GM18868 (cell line): ENCODE measurements at regions not wholly inside any gene's neighbourhood (a gene's known extent, or its start where the extent isn't known, plus 50 kb on each side); places are given as distances from the start of the nearest gene placed in this dataset.

Source experiments
- ATAC-seq: cut with Tn5 transposase; IDR thresholded peaks from one replicate; pipeline ENCODE4 v1.9.1; 2021; ENCODE audit warnings: mild to moderate bottlenecking, moderate library complexity; ENCODE audit not compliant: unreplicated experiment

GRCh38 chr2:217658806-217659205 lies 344.0 kb downstream of the TNS1 start:
- no peak for ATAC-seq

- no peak for ATAC-seq
Measured at GRCh38 chr2:217657252-217657651, 345.5 kb downstream of the TNS1 start.

DNA sequence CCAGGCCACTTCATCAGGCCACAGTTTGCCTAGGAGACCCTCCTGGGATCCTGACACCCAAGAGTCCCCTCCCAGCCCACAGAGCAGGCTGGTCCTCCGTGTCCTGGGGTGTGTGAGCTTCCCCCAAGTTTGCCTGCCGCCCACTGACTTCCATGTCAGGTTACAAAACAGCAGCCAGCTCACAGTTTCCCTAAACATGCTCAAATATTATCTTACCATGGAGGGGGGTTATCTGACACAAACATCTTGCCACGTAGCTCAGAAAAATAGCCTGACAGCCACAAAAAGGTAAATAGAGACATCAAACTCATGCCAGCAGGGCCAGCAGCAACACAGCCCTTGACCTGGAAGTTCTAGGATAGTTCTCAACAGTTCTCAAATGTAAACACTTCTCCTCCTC lies 346.5 kb downstream of the TNS1 start:
- no peak for ATAC-seq

DNA sequence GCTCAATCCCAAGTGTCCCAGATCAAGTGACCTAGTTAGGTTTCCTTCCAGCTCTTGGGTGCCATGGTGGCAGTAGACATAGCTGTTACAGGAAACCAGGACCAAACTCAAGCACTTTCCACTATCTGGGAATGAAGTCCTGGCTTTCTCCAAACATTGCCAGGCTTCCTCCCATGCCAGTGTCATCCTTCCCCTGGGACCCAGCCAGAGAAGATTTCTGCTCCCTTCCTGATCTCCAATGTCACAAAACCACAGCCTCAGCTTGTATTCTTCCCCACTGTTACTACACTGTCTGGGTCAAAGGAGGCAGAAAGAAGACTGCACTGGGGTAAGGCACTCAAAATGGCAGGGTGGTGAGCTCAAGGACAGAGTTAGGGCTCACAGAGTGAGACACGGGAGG lies 347.1 kb downstream of the TNS1 start:
- no peak for ATAC-seq

GRCh38 chr2:217654168-217654567 lies 348.6 kb downstream of the TNS1 start:
- ATAC-seq: no peak

GRCh38 chr2:217652761-217653639 lies 349.8 kb downstream of the TNS1 start:
- no peak for ATAC-seq

GRCh38 chr2:217650716-217651360 lies 352.0 kb downstream of the TNS1 start:
- ATAC-seq: no peak

- no peak for ATAC-seq
Measured at GRCh38 chr2:217650229-217650628, 352.6 kb downstream of the TNS1 start.

DNA sequence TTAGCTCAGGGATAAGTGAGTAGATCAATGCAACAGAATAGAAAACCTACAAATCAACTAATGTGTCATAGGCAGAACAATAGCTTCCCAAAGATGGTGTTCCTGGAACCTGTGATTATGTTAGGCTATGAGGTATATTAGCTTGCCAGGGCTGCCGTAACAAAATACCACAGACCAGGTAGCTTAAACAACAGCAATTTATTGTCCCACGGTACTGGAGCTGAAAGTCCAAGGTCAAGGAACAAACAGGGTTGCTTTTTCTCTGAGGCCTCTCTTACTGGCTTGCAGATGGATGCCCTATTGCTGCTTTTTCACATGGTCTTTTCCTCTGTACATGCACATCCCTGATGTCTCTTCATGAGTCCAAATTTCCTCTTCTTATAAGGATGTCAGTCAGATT lies 354.9 kb downstream of the TNS1 start:
- no peak for ATAC-seq

GRCh38 chr2:217647226-217647625 lies 355.6 kb downstream of the TNS1 start:
- no peak for ATAC-seq

GRCh38 chr2:217645896-217646295 lies 356.9 kb downstream of the TNS1 start:
- no peak for ATAC-seq

DNA sequence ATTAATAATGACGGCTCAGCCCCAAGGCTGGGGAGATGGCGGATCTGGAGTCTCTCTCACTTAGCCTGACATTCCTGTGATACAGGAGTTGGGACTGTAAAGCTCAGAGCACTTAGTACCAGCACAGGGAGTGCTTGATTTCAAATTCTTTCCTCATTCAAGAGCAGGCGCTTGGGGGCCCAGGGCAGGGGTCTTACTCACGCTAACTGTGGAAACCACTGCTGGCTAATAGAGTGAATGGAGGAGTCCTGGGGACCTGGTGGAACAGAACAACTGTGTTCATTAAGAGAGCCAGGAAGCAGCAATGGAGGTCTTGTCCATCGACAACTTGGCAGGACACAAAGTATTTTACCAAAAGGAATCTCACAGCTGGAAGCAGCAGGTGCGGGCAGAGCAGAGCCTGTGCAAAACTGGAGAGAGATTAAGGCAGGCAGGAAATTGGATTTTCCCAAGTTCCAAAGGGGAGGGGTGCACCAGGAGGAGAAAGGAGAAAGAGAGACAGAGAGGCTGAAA lies 358.9 kb downstream of the TNS1 start:
- no peak for ATAC-seq

GRCh38 chr2:217642944-217643343 lies 359.9 kb downstream of the TNS1 start:
- no peak for ATAC-seq

DNA sequence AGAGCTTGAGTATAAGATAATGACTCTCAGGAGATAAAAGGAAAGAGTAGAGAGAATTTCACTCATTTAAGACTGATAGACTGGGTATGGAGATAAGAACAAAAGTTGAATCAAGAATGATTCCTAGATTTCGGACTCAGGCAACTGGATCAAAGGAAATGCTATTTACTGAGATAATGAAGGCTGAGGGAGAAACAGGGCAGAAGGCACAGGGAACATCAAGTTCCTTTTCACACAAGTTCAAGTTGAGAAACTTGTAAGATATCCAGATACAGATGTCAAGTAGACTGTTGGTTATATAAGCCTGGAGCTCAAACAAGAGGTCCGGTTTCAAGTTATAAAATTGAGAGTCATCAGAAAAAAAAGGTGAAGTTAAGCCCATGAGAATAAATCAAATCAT lies 360.8 kb downstream of the TNS1 start:
- ATAC-seq: no peak

DNA sequence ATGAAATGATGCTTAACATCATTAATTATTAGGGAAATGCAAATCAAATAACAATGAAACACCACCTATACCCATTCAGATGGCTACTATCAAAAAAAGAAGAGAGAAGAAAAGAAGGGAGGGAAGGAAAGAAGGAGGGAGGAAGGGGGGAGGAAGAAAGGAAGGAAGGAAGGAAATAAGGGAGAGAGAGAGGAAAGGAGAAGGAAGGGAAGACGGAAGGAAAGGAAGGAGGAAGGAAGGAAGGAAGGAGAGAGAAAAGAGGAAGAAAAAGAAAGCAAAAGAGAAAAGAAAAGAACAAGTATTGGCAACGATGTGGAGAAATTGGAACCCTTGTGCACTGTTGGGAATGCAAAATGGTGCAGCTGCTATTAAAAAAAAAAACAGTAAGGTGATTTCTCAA lies 363.3 kb downstream of the TNS1 start:
- no peak for ATAC-seq

GRCh38 chr2:217638533-217638932 lies 364.3 kb downstream of the TNS1 start:
- ATAC-seq: no peak

- no peak for ATAC-seq
Measured at GRCh38 chr2:217638031-217638430, 364.8 kb downstream of the TNS1 start.

DNA sequence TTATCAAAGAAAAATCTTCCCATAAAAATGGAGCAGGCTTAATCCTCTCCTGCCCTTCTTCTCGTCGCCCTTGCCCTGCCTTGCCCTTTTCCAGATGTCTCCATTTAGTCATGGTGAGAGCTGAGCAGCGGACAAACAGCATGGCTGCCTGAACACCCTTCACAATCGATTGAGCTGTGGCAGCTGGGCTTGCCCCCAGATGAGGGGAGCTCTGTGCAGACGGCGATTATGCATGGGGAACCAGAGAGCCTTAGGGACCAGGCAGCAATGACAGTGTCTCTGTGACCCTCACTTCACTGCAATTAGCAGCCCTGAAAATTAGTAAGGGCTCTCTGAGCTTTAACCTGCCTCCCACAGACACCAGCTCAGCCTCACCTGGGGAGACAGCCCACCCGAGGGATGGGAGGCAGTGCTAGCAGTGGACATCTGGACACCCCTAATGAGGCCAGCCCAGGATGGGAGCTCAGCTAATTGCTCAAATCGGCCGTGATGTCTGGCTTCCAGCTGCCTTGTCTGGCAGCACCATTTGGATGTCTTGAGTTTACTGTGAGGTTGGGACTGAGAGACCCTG lies 365.7 kb downstream of the TNS1 start:
- no peak for ATAC-seq

DNA sequence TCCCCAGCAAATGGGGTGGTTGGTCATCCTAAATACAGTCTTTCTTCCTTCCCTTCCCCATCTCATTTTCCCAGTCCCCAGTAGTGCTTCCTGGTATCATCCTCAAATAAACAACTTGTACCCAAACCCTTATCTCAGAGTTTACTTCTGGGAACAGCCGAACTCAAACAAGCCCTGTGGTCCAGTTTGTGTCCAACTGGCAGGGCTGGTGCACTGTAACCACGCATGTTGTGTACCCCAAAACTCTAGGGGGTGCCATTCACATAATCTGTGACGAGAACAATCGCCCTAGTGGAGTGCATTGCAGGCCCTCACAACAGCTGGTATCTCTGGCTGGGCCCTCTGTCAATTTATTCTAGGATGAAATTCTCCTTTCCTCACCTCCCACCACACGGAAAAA lies 366.2 kb downstream of the TNS1 start:
- ATAC-seq: no peak

GRCh38 chr2:217634871-217635270 lies 367.9 kb downstream of the TNS1 start:
- no peak for ATAC-seq

GRCh38 chr2:217632043-217632442 lies 370.8 kb downstream of the TNS1 start:
- no peak for ATAC-seq

DNA sequence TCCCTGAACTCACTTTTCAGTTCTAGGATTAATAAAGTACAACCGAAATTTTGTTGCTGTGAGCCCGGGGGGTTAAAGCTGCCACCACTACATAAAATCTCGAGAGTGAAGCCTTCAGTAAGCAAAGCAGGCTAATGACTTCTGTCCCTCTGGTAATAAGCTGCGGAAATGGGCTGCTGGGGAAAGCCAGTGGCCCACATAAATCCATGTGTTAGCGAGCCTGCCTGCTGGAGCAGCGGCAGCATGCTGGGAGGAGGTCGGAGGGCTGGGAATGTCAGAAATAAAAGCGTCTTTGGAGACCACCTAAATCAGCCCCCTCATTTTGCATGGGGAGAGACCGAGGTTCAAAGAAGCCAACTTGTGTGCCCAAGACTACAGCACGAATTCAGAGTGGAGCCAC lies 371.7 kb downstream of the TNS1 start:
- ATAC-seq: no peak
